ENCODE measurements at regions not wholly inside any gene's neighbourhood (a gene's known extent, or its start where the extent isn't known, plus 50 kb on each side); places are given as distances from the start of the nearest gene placed in this dataset.

DNA sequence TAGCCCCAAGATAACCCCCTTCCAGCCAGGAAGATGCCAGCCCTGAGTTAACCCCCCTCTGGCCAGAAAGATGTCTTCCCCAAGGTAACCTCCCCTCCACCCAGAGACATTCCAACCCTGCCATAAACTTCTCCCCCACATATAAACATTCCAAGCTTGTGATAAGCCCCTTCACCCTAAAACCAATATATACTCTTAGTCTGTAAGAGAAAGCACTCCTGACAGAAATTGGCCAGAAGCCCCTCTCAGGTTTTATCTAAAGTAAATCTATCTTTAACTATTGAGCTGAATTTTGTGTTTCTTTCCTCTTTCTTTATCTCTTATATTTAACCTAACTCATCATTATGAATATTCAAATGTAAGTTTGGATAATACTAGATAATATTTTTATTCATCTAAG, 1775.8 kb upstream of the MIR17HG start:
- TF ChIP-seq ZNF704 (tag by site-specific recombination; IDR thresholded peaks at IDR 0.05) (no peak), ZNF114 (tag by site-specific recombination; IDR thresholded peaks at IDR 0.05) (no peak), GLIS2 (tag by site-specific recombination; IDR thresholded peaks at IDR 0.05) (no peak), TSHZ1 (tag by site-specific recombination; IDR thresholded peaks at IDR 0.05; ENCODE audit: borderline replicate concordance) (no peak), SP2 (tag by site-specific recombination; IDR thresholded peaks at IDR 0.05) (no peak)
- TF ChIP-seq, protein P1, sequence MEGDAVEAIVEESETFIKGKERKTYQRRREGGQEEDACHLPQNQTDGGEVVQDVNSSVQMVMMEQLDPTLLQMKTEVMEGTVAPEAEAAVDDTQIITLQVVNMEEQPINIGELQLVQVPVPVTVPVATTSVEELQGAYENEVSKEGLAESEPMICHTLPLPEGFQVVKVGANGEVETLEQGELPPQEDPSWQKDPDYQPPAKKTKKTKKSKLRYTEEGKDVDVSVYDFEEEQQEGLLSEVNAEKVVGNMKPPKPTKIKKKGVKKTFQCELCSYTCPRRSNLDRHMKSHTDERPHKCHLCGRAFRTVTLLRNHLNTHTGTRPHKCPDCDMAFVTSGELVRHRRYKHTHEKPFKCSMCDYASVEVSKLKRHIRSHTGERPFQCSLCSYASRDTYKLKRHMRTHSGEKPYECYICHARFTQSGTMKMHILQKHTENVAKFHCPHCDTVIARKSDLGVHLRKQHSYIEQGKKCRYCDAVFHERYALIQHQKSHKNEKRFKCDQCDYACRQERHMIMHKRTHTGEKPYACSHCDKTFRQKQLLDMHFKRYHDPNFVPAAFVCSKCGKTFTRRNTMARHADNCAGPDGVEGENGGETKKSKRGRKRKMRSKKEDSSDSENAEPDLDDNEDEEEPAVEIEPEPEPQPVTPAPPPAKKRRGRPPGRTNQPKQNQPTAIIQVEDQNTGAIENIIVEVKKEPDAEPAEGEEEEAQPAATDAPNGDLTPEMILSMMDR (tag by site-specific recombination; IDR thresholded peaks at IDR 0.05): no peak
- TF ChIP-seq, protein P2, sequence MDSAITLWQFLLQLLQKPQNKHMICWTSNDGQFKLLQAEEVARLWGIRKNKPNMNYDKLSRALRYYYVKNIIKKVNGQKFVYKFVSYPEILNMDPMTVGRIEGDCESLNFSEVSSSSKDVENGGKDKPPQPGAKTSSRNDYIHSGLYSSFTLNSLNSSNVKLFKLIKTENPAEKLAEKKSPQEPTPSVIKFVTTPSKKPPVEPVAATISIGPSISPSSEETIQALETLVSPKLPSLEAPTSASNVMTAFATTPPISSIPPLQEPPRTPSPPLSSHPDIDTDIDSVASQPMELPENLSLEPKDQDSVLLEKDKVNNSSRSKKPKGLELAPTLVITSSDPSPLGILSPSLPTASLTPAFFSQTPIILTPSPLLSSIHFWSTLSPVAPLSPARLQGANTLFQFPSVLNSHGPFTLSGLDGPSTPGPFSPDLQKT (IDR thresholded peaks at IDR 0.05; ENCODE audit: borderline replicate concordance, low read depth, low read length): no peak
- TF ChIP-seq, protein P3, sequence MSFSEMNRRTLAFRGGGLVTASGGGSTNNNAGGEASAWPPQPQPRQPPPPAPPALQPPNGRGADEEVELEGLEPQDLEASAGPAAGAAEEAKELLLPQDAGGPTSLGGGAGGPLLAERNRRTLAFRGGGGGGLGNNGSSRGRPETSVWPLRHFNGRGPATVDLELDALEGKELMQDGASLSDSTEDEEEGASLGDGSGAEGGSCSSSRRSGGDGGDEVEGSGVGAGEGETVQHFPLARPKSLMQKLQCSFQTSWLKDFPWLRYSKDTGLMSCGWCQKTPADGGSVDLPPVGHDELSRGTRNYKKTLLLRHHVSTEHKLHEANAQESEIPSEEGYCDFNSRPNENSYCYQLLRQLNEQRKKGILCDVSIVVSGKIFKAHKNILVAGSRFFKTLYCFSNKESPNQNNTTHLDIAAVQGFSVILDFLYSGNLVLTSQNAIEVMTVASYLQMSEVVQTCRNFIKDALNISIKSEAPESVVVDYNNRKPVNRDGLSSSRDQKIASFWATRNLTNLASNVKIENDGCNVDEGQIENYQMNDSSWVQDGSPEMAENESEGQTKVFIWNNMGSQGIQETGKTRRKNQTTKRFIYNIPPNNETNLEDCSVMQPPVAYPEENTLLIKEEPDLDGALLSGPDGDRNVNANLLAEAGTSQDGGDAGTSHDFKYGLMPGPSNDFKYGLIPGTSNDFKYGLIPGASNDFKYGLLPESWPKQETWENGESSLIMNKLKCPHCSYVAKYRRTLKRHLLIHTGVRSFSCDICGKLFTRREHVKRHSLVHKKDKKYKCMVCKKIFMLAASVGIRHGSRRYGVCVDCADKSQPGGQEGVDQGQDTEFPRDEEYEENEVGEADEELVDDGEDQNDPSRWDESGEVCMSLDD (tag by site-specific recombination; IDR thresholded peaks at IDR 0.05): no peak

Data from HEK293 (cell line).